ENCODE measurements at regions not wholly inside any gene's neighbourhood (a gene's known extent, or its start where the extent isn't known, plus 50 kb on each side); places are given as distances from the start of the nearest gene placed in this dataset.

- no peaks in the 10 kb centered on the region for H3K36me3 ChIP-seq (ENCODE audit: control insufficient read depth, insufficient read depth, low read length)
- H3K27me3 ChIP-seq (ENCODE audit: control insufficient read depth, insufficient read depth, low read length): no peaks in the 10 kb centered on the region
- no peak overlapping the region for H3K4me3 ChIP-seq (ENCODE audit: low read depth, low read length)
- DNase-seq (ENCODE audit: low read depth): no peak
- no peak for FAIRE-seq
- no peak for TF ChIP-seq CTCF (IDR thresholded peaks at IDR 0.05; ENCODE audit: insufficient read depth, low read length, severe bottlenecking)
Measured at GRCh38 chr9:105846825-105847224, 152.5 kb downstream of the TMEM38B start.

GRCh38 chr9:105850852-105851500, 156.6 kb downstream of the TMEM38B start:
- no peak for TF ChIP-seq CTCF (IDR thresholded peaks at IDR 0.05; ENCODE audit: insufficient read depth, low read length, severe bottlenecking)
- H3K4me3 ChIP-seq (ENCODE audit: low read depth, low read length): no peak overlapping the region
- no peaks in the 10 kb centered on the region for H3K36me3 ChIP-seq (ENCODE audit: control insufficient read depth, insufficient read depth, low read length)
- no peak for FAIRE-seq
- H3K27me3 ChIP-seq (ENCODE audit: control insufficient read depth, insufficient read depth, low read length): no peaks in the 10 kb centered on the region
- no peak for DNase-seq (ENCODE audit: low read depth)

GRCh38 chr9:105854026-105854782, 159.9 kb downstream of the TMEM38B start:
- Histone ChIP-seq H3K36me3 (ENCODE audit: control insufficient read depth, insufficient read depth, low read length) (no peaks in the 10 kb centered on the region), H3K27me3 (ENCODE audit: control insufficient read depth, insufficient read depth, low read length) (no peaks in the 10 kb centered on the region), H3K4me3 (ENCODE audit: low read depth, low read length) (no peak overlapping the region)
- no peak for TF ChIP-seq CTCF (IDR thresholded peaks at IDR 0.05; ENCODE audit: insufficient read depth, low read length, severe bottlenecking)
- FAIRE-seq (no peak), DNase-seq (ENCODE audit: low read depth) (no peak)

- DNase-seq (ENCODE audit: low read depth): no peak
- no peak for FAIRE-seq
- no peak overlapping the region for H3K4me3 ChIP-seq (ENCODE audit: low read depth, low read length)
- H3K27me3 ChIP-seq (ENCODE audit: control insufficient read depth, insufficient read depth, low read length): no peaks in the 10 kb centered on the region
- no peaks in the 10 kb centered on the region for H3K36me3 ChIP-seq (ENCODE audit: control insufficient read depth, insufficient read depth, low read length)
- TF ChIP-seq CTCF (IDR thresholded peaks at IDR 0.05; ENCODE audit: insufficient read depth, low read length, severe bottlenecking): no peak
Measured at GRCh38 chr9:105854783-105855724, 160.7 kb downstream of the TMEM38B start.

- DNase-seq (ENCODE audit: low read depth) (no peak), FAIRE-seq (no peak)
- Histone ChIP-seq H3K27me3 (ENCODE audit: control insufficient read depth, insufficient read depth, low read length) (no peaks in the 10 kb centered on the region), H3K4me3 (ENCODE audit: low read depth, low read length) (no peak overlapping the region), H3K36me3 (ENCODE audit: control insufficient read depth, insufficient read depth, low read length) (no peaks in the 10 kb centered on the region)
- TF ChIP-seq CTCF (IDR thresholded peaks at IDR 0.05; ENCODE audit: insufficient read depth, low read length, severe bottlenecking): no peak
Measured at GRCh38 chr9:105855987-105856386, 161.6 kb downstream of the TMEM38B start.
